ENCODE measurements at regions not wholly inside any gene's neighbourhood (a gene's known extent, or its start where the extent isn't known, plus 50 kb on each side); places are given as distances from the start of the nearest gene placed in this dataset.

- no peaks in the 10 kb centered on the region for H3F3A ChIP-seq (ENCODE audit: insufficient read depth, low read length)
- H3K9ac ChIP-seq (ENCODE audit: low read length) = no peak overlapping the region
- no peak for TF ChIP-seq EZH2 (optimal IDR thresholded peaks at IDR 0.05; ENCODE audit: low read depth, low read length)
- no peak for TF ChIP-seq EZH2phosphoT487 (IDR thresholded peaks at IDR 0.05; ENCODE audit: low read length)
- TF ChIP-seq, protein P1, sequence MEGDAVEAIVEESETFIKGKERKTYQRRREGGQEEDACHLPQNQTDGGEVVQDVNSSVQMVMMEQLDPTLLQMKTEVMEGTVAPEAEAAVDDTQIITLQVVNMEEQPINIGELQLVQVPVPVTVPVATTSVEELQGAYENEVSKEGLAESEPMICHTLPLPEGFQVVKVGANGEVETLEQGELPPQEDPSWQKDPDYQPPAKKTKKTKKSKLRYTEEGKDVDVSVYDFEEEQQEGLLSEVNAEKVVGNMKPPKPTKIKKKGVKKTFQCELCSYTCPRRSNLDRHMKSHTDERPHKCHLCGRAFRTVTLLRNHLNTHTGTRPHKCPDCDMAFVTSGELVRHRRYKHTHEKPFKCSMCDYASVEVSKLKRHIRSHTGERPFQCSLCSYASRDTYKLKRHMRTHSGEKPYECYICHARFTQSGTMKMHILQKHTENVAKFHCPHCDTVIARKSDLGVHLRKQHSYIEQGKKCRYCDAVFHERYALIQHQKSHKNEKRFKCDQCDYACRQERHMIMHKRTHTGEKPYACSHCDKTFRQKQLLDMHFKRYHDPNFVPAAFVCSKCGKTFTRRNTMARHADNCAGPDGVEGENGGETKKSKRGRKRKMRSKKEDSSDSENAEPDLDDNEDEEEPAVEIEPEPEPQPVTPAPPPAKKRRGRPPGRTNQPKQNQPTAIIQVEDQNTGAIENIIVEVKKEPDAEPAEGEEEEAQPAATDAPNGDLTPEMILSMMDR (IDR thresholded peaks at IDR 0.05; ENCODE audit: low read length) = no peak
- no peaks in the 10 kb centered on the region for H3K9me3 ChIP-seq (replicated peaks; ENCODE audit: insufficient read depth, low read length)
- H3K4me1 ChIP-seq (ENCODE audit: low read length) = no peaks in the 10 kb centered on the region
- H3K4me3 ChIP-seq (ENCODE audit: low read length) = no peak overlapping the region
- H3K4me2 ChIP-seq (ENCODE audit: low read depth, low read length) = no peak overlapping the region
- H3K79me2 ChIP-seq (ENCODE audit: low read length) = no peaks in the 10 kb centered on the region
- H2AFZ ChIP-seq (ENCODE audit: low read length) = no peak overlapping the region
- no peaks in the 10 kb centered on the region for H4K20me1 ChIP-seq (ENCODE audit: insufficient read depth, low read length)
- no peaks in the 10 kb centered on the region for H3K27me3 ChIP-seq (replicated peaks; ENCODE audit: insufficient read depth, low read length)
- DNase-seq = no peak
- no peaks in the 10 kb centered on the region for H3K9me2 ChIP-seq (replicated peaks; ENCODE audit: insufficient read depth, low read length)
- H3K36me3 ChIP-seq (replicated peaks; ENCODE audit: insufficient read depth, low read length) = no peaks in the 10 kb centered on the region
- no peak overlapping the region for H3K27ac ChIP-seq (ENCODE audit: low read length)
Measured at GRCh38 chr3:72494626-72495025, 353.6 kb downstream of the SHQ1 start.

DNA sequence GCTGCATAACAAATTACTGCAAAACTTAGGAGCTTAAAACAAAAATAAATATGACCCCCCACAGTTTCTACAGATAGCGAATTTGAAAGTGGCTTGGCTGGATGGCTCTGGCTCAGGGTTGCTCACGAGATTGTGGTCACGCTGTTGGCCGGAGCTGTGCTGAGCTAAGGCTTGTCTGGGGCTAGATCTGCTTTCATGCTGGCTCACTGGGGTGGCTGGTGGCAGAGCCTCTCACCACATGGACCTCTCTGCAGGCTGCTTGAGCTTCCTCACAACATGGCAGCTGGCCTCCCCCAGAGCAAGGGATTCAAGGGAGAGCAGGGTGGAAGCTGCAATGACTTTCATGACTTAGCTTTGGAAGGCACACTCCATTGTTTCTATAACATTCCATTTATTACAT is 354.1 kb downstream of the SHQ1 start:
- no peaks in the 10 kb centered on the region for H3K79me2 ChIP-seq (ENCODE audit: low read length)
- H3K27ac ChIP-seq (ENCODE audit: low read length) = no peak overlapping the region
- no peaks in the 10 kb centered on the region for H3K36me3 ChIP-seq (replicated peaks; ENCODE audit: insufficient read depth, low read length)
- H3K4me1 ChIP-seq (ENCODE audit: low read length) = no peaks in the 10 kb centered on the region
- H3K27me3 ChIP-seq (replicated peaks; ENCODE audit: insufficient read depth, low read length) = no peaks in the 10 kb centered on the region
- H3F3A ChIP-seq (ENCODE audit: insufficient read depth, low read length) = no peaks in the 10 kb centered on the region
- H3K4me3 ChIP-seq (ENCODE audit: low read length) = no peak overlapping the region
- no peak overlapping the region for H2AFZ ChIP-seq (ENCODE audit: low read length)
- TF ChIP-seq, protein P1 (IDR thresholded peaks at IDR 0.05; ENCODE audit: low read length) = no peak
- TF ChIP-seq EZH2phosphoT487 (IDR thresholded peaks at IDR 0.05; ENCODE audit: low read length) (no peak), EZH2 (optimal IDR thresholded peaks at IDR 0.05; ENCODE audit: low read depth, low read length) (no peak)
- H3K9ac ChIP-seq (ENCODE audit: low read length) = no peak overlapping the region
- H3K9me2 ChIP-seq (replicated peaks; ENCODE audit: insufficient read depth, low read length) = no peaks in the 10 kb centered on the region
- no peaks in the 10 kb centered on the region for H3K9me3 ChIP-seq (replicated peaks; ENCODE audit: insufficient read depth, low read length)
- no peak for DNase-seq
- H4K20me1 ChIP-seq (ENCODE audit: insufficient read depth, low read length) = no peaks in the 10 kb centered on the region
- H3K4me2 ChIP-seq (ENCODE audit: low read depth, low read length) = no peak overlapping the region

GRCh38 chr3:72492240-72492639 is 356.0 kb downstream of the SHQ1 start:
- Histone ChIP-seq H3K79me2 (ENCODE audit: low read length) (no peaks in the 10 kb centered on the region), H3K36me3 (replicated peaks; ENCODE audit: insufficient read depth, low read length) (no peaks in the 10 kb centered on the region), H3K9me3 (replicated peaks; ENCODE audit: insufficient read depth, low read length) (no peaks in the 10 kb centered on the region), H3K4me1 (ENCODE audit: low read length) (no peaks in the 10 kb centered on the region), H3K9me2 (replicated peaks; ENCODE audit: insufficient read depth, low read length) (no peaks in the 10 kb centered on the region), H3K27ac (ENCODE audit: low read length) (no peak overlapping the region), H3K4me2 (ENCODE audit: low read depth, low read length) (no peak overlapping the region), H2AFZ (ENCODE audit: low read length) (no peak overlapping the region), H3F3A (ENCODE audit: insufficient read depth, low read length) (no peaks in the 10 kb centered on the region), H3K9ac (ENCODE audit: low read length) (no peak overlapping the region), H3K4me3 (ENCODE audit: low read length) (no peak overlapping the region), H4K20me1 (ENCODE audit: insufficient read depth, low read length) (no peaks in the 10 kb centered on the region), H3K27me3 (replicated peaks; ENCODE audit: insufficient read depth, low read length) (no peaks in the 10 kb centered on the region)
- DNase-seq = no peak
- TF ChIP-seq, protein P1 (IDR thresholded peaks at IDR 0.05; ENCODE audit: low read length) = no peak
- TF ChIP-seq EZH2phosphoT487 (IDR thresholded peaks at IDR 0.05; ENCODE audit: low read length) (no peak), EZH2 (optimal IDR thresholded peaks at IDR 0.05; ENCODE audit: low read depth, low read length) (no peak)
